Mesendoderm (in vitro differentiated cells): ENCODE measurements at regions not wholly inside any gene's neighbourhood (a gene's known extent, or its start where the extent isn't known, plus 50 kb on each side); places are given as distances from the start of the nearest gene placed in this dataset.

ENCODE experiments used
- DNase-seq: peaks from one replicate; pipeline ENCODE4 v3.0.0; 2013
- H2AK5ac ChIP-seq: 2 replicates; pipeline ENCODE4 v1.6.1; 2013; ENCODE audit warnings: low read length, inconsistent platforms
- H2BK120ac ChIP-seq: 2 replicates; pipeline ENCODE4 v1.6.1; 2013; ENCODE audit warnings: low read depth, mild to moderate bottlenecking, low read length, moderate library complexity, mixed read lengths
- H2BK15ac ChIP-seq: replicated peaks from 2 replicates; pipeline ENCODE4 v1.6.1; 2013; ENCODE audit warnings: low read depth, mild to moderate bottlenecking, moderate library complexity
- H2BK5ac ChIP-seq: 2 replicates; pipeline ENCODE4 v1.6.1; 2013; ENCODE audit warnings: low read length, inconsistent platforms
- H3K18ac ChIP-seq: 2 replicates; pipeline ENCODE4 v1.6.1; 2013; ENCODE audit warnings: mild to moderate bottlenecking, low read length, mixed read lengths
- H3K23ac ChIP-seq: one replicate; pipeline ENCODE4 v1.6.1; 2013; ENCODE audit warnings: low read length
- H3K27ac ChIP-seq: 2 replicates; pipeline ENCODE4 v1.5.1; 2013; ENCODE audit warnings: low read depth, mild to moderate bottlenecking, inconsistent platforms, low read length, moderate library complexity
- H3K27me3 ChIP-seq: 2 replicates; pipeline ENCODE4 v1.6.1; 2013; ENCODE audit warnings: low read length, control low read depth, mild to moderate bottlenecking, inconsistent platforms; ENCODE audit not compliant: insufficient read depth, poor library complexity
- H3K36me3 ChIP-seq: 2 replicates; pipeline ENCODE4 v1.6.1; 2013; ENCODE audit warnings: low read length, inconsistent platforms; ENCODE audit not compliant: control insufficient read depth, insufficient read depth
- H3K4ac ChIP-seq: one replicate; pipeline ENCODE4 v1.6.1; 2013; ENCODE audit warnings: low read depth, mild to moderate bottlenecking, low read length, moderate library complexity
- H3K4me1 ChIP-seq: 2 replicates; pipeline ENCODE4 v1.6.1; 2013; ENCODE audit warnings: low read depth, low read length, inconsistent platforms; ENCODE audit not compliant: control insufficient read depth
- H3K4me2 ChIP-seq: 2 replicates; pipeline ENCODE4 v1.6.1; 2013; ENCODE audit warnings: low read length
- H3K4me3 ChIP-seq: 2 replicates; pipeline ENCODE4 v1.5.1; 2013; ENCODE audit warnings: mild to moderate bottlenecking, low read length
- H3K56ac ChIP-seq: one replicate; pipeline ENCODE4 v1.6.1; 2013; ENCODE audit warnings: low read length
- H3K79me1 ChIP-seq: 2 replicates; pipeline ENCODE4 v1.6.1; 2013; ENCODE audit warnings: low read length, inconsistent platforms
- H3K79me2 ChIP-seq: 2 replicates; pipeline ENCODE4 v1.6.1; 2013; ENCODE audit warnings: mild to moderate bottlenecking, low read length; ENCODE audit not compliant: control insufficient read depth, insufficient read depth
- H3K9ac ChIP-seq: 2 replicates; pipeline ENCODE4 v1.6.1; 2013; ENCODE audit warnings: low read length, inconsistent platforms
- H4K5ac ChIP-seq: one replicate; pipeline ENCODE4 v1.6.1; 2013; ENCODE audit warnings: low read length
- H4K8ac ChIP-seq: one replicate; pipeline ENCODE4 v1.6.1; 2013; ENCODE audit warnings: low read depth, mild to moderate bottlenecking, control low read depth, low read length, moderate library complexity
- WGBS: extraction: QIAGEN DNeasy Blood & Tissue Kit; methylation state at CpG from one replicate; pipeline ENCODE4 v1.1.7; 2013; ENCODE audit warnings: low lambda C conversion rate, missing lambda C conversion rate; ENCODE audit not compliant: insufficient coverage; ENCODE audit errors: extremely low coverage; 5-methylcytosine and 5-hydroxymethylcytosine counted together

DNA sequence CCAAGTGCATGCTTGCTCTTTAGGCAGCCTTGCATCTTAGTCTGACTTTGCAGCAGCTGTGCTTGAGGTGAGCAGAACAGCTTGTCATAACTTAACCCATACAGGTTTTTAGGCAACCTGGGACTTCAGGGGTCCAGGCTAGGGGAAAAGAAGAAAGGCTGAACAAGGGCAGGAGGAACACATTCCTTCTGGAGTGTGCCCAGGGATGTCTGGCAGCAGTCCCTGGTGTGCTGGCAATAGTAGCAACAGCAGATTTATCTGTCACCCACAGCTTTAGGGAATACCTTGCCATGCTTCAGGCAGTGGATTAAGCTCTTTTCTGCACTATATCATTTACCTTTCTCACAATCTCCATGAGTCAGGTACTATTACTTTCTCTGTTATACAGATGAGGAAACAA lies 513.0 kb downstream of the RAB38 start:
- Histone ChIP-seq H2AK5ac (no peak overlapping the region), H2BK5ac (no peak overlapping the region), H3K56ac (no peak overlapping the region), H3K4ac (no peak overlapping the region), H3K18ac (no peak overlapping the region), H3K4me2 (no peak overlapping the region), H2BK120ac (no peak overlapping the region), H2BK15ac (no peak overlapping the region), H3K79me2 (no peaks in the 10 kb centered on the region), H3K27ac (no peak overlapping the region), H3K9ac (no peak overlapping the region), H4K8ac (no peak overlapping the region), H4K5ac (no peak overlapping the region), H3K27me3 (no peaks in the 10 kb centered on the region), H3K23ac (no peak overlapping the region), H3K4me1 (no peaks in the 10 kb centered on the region), H3K36me3 (no peaks in the 10 kb centered on the region), H3K79me1 (no peaks in the 10 kb centered on the region), H3K4me3 (no peak overlapping the region)
- no peak for DNase-seq

GRCh38 chr11:87660926-87661660 lies 514.1 kb downstream of the RAB38 start:
- Histone ChIP-seq H3K56ac (no peak overlapping the region), H2BK5ac (no peak overlapping the region), H3K18ac (no peak overlapping the region), H2BK120ac (no peak overlapping the region), H2BK15ac (no peak overlapping the region), H3K27me3 (no peaks in the 10 kb centered on the region), H3K9ac (no peak overlapping the region), H3K36me3 (no peaks in the 10 kb centered on the region), H4K5ac (no peak overlapping the region), H3K27ac (no peak overlapping the region), H3K79me1 (no peaks in the 10 kb centered on the region), H3K4me3 (no peak overlapping the region), H4K8ac (no peak overlapping the region), H3K4me1 (no peaks in the 10 kb centered on the region), H3K79me2 (no peaks in the 10 kb centered on the region), H3K4me2 (no peak overlapping the region), H3K4ac (no peak overlapping the region), H3K23ac (no peak overlapping the region), H2AK5ac (no peak overlapping the region)
- no CpG with 5 or more reads among the region's 5 CpGs for WGBS
- no peak for DNase-seq

GRCh38 chr11:87659807-87660206 lies 515.4 kb downstream of the RAB38 start:
- Histone ChIP-seq H3K56ac (no peak overlapping the region), H4K5ac (no peak overlapping the region), H3K23ac (no peak overlapping the region), H2AK5ac (no peak overlapping the region), H3K4ac (no peak overlapping the region), H3K4me3 (no peak overlapping the region), H2BK120ac (no peak overlapping the region), H3K18ac (no peak overlapping the region), H3K27me3 (no peaks in the 10 kb centered on the region), H3K4me2 (no peak overlapping the region), H2BK15ac (no peak overlapping the region), H3K27ac (no peak overlapping the region), H3K79me1 (no peaks in the 10 kb centered on the region), H3K4me1 (no peaks in the 10 kb centered on the region), H3K9ac (no peak overlapping the region), H2BK5ac (no peak overlapping the region), H4K8ac (no peak overlapping the region), H3K79me2 (no peaks in the 10 kb centered on the region), H3K36me3 (no peaks in the 10 kb centered on the region)
- no CpG with 5 or more reads among the region's 5 CpGs for WGBS
- DNase-seq: no peak

DNA sequence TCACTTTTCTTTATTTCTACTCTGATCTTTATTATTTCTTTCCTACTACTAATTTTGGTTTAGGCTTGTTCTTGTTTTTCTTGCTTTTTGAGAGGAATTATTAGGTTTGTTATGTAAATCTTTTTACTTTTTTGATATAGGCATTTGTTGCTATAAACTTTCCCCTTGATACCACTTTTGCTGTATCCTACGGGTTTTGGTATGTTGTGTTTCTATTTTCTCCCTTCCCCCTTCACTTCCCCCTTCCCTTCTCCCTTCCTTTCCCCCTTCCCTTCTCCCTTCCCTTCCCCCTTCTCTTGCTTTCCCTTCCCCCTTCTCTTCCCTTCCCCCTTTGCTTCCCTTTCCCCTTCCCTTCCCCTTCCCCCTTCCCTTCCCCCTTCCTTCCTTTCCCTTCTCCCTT lies 529.6 kb downstream of the RAB38 start:
- no peak overlapping the region for H3K23ac ChIP-seq
- WGBS: no CpG with 5 or more reads among the region's 1 CpG
- no peak overlapping the region for H2BK15ac ChIP-seq
- no peak overlapping the region for H2AK5ac ChIP-seq
- no peaks in the 10 kb centered on the region for H3K79me2 ChIP-seq
- no peak overlapping the region for H3K4me3 ChIP-seq
- H3K27ac ChIP-seq: no peak overlapping the region
- H3K18ac ChIP-seq: no peak overlapping the region
- DNase-seq: no peak
- H4K8ac ChIP-seq: no peak overlapping the region
- H2BK120ac ChIP-seq: no peak overlapping the region
- H4K5ac ChIP-seq: no peak overlapping the region
- H3K36me3 ChIP-seq: no peaks in the 10 kb centered on the region
- H3K27me3 ChIP-seq: no peaks in the 10 kb centered on the region
- no peak overlapping the region for H3K9ac ChIP-seq
- H3K79me1 ChIP-seq: no peaks in the 10 kb centered on the region
- H3K4me1 ChIP-seq: no peaks in the 10 kb centered on the region
- no peak overlapping the region for H3K4me2 ChIP-seq
- no peak overlapping the region for H3K56ac ChIP-seq
- H2BK5ac ChIP-seq: no peak overlapping the region
- no peak overlapping the region for H3K4ac ChIP-seq

- Histone ChIP-seq H3K27me3 (no peaks in the 10 kb centered on the region), H2BK120ac (no peak overlapping the region), H2BK5ac (no peak overlapping the region), H3K9ac (no peak overlapping the region), H2BK15ac (no peak overlapping the region), H2AK5ac (no peak overlapping the region), H3K4me3 (no peak overlapping the region), H3K79me2 (no peaks in the 10 kb centered on the region), H3K36me3 (no peaks in the 10 kb centered on the region), H4K5ac (no peak overlapping the region), H3K18ac (no peak overlapping the region), H3K4ac (no peak overlapping the region), H3K4me2 (no peak overlapping the region), H3K56ac (no peak overlapping the region), H3K4me1 (no peaks in the 10 kb centered on the region), H3K23ac (no peak overlapping the region), H4K8ac (no peak overlapping the region), H3K79me1 (no peaks in the 10 kb centered on the region), H3K27ac (no peak overlapping the region)
- DNase-seq: no peak
- WGBS: no CpG with 5 or more reads among the region's 1 CpG
Measured at GRCh38 chr11:87639753-87640364, 535.4 kb downstream of the RAB38 start.

- no peaks in the 10 kb centered on the region for H3K36me3 ChIP-seq
- no peaks in the 10 kb centered on the region for H3K79me1 ChIP-seq
- H3K4ac ChIP-seq: no peak overlapping the region
- WGBS: 100% methylated on average over 1 of the region's 5 CpGs
- H3K4me3 ChIP-seq: no peak overlapping the region
- H3K9ac ChIP-seq: no peak overlapping the region
- H3K27me3 ChIP-seq: no peaks in the 10 kb centered on the region
- no peak overlapping the region for H2BK120ac ChIP-seq
- H3K23ac ChIP-seq: no peak overlapping the region
- DNase-seq: no peak
- H2BK5ac ChIP-seq: no peak overlapping the region
- no peak overlapping the region for H3K4me2 ChIP-seq
- no peak overlapping the region for H3K18ac ChIP-seq
- no peaks in the 10 kb centered on the region for H3K79me2 ChIP-seq
- H4K8ac ChIP-seq: no peak overlapping the region
- no peak overlapping the region for H4K5ac ChIP-seq
- no peak overlapping the region for H2AK5ac ChIP-seq
- H2BK15ac ChIP-seq: no peak overlapping the region
- no peak overlapping the region for H3K56ac ChIP-seq
- H3K27ac ChIP-seq: no peak overlapping the region
- H3K4me1 ChIP-seq: no peaks in the 10 kb centered on the region
Measured at GRCh38 chr11:87635001-87635400, 540.2 kb downstream of the RAB38 start.
